Liver (tissue), 3 donors: ENCODE measurements at regions not wholly inside any gene's neighbourhood (a gene's known extent, or its start where the extent isn't known, plus 50 kb on each side); places are given as distances from the start of the nearest gene placed in this dataset.
"Not testable (repeated sequence)": the region's sequence is repeated elsewhere in the genome, so short reads cannot be mapped to it uniquely, and the experiment has no call there.

Source experiments
- CTCF ChIP-seq: fragments of 150-350 bp; IDR thresholded peaks from 2 replicates; pipeline ENCODE4 v1.5.1; 2017; ENCODE audit warnings: improper control_type of control experiment, low read depth, low read length; ENCODE audit not compliant: missing input control
- GABPA ChIP-seq, 2 donors: IDR thresholded peaks in 1 of 2; conservative IDR thresholded peaks in 1 of 2; 2 replicates each; pipeline ENCODE4 v1.6.1; 2016; ENCODE audit warnings: antibody characterized with exemption in 2 of 2, mild to moderate bottlenecking in 1 of 2, moderate library complexity in 1 of 2
- HNF4G ChIP-seq: IDR thresholded peaks from 2 replicates; pipeline ENCODE4 v1.6.1; 2016; ENCODE audit warnings: antibody characterized with exemption
- JUND ChIP-seq, 2 donors: IDR thresholded peaks; 2 replicates each; pipeline ENCODE4 v1.6.1; 2016; ENCODE audit warnings: antibody characterized with exemption in 2 of 2
- donor health status: healthy.
- donor health status: healthy.

GRCh38 chr1:146326863-146327262, 98.0 kb upstream of the NOTCH2NLA start:
- TF ChIP-seq HNF4G; CTCF; JUND (IDR thresholded peaks at IDR 0.05); GABPA (IDR thresholded peaks at IDR 0.05 in 1 of 2, conservative IDR thresholded peaks at IDR 0.05 in 1 of 2): not testable (repeated sequence)
